ENCODE measurements at regions not wholly inside any gene's neighbourhood (a gene's known extent, or its start where the extent isn't known, plus 50 kb on each side); places are given as distances from the start of the nearest gene placed in this dataset.

DNA sequence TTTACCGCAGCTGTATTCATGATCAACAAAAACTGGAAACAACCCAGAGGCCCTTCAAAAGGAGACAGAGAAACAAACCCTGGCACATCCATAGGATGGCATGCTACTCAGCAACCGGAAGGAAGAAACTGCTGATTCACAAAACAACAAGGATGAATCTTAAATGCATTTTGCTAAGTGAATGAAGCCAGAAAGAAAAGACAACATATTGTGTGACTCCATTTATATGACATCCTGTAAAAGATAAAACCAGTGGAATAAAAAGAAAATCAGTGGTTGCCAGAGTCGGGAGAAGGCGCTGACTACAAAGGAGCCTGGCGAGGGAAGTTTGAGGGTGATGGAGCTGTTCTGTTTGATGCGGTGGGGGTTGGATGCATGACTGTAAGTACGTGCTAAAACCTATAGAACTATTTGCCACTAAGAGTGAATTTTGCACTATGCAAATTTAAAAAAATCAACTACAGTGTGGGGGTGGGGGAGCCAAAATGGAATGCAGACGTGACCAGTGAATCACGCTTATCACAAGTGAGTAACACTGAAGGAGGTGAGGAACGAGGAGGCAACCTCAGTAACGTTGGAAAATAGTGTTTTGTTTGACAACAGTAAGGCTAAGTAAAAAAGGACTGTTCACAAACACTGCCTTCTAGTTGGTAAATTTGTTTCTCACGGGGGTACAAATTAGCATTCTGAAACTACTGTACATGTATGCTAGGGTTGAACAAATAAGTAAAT is 108.9 kb downstream of the INHBB start:
- ATAC-seq (ENCODE audit: insufficient read depth, low read depth) (no peak), DNase-seq (no peak)
- H3K4me1 ChIP-seq (ENCODE audit: insufficient read depth, low read length) = no peaks in the 10 kb centered on the region
- H3K4me3 ChIP-seq (ENCODE audit: low read depth in 1 of 2, low read length in 2 of 2) = no peak overlapping the region
- no peaks in the 10 kb centered on the region for H4K20me1 ChIP-seq (ENCODE audit: insufficient read depth, low read length)
- no peak overlapping the region for H2AFZ ChIP-seq (ENCODE audit: low read depth, low read length)
- no peaks in the 10 kb centered on the region for H3K27me3 ChIP-seq (ENCODE audit: insufficient read depth, low read length, poor library complexity)
- H3K36me3 ChIP-seq (ENCODE audit: insufficient read depth, low read length) = no peaks in the 10 kb centered on the region
- H3K4me2 ChIP-seq (ENCODE audit: insufficient read depth, low read length) = no peak overlapping the region
- no peak overlapping the region for H3K27ac ChIP-seq (ENCODE audit: low read length)
- no peak overlapping the region for H3K9ac ChIP-seq (ENCODE audit: low read depth, low read length)
- H3K9me3 ChIP-seq (ENCODE audit: insufficient read depth, low read length, severe bottlenecking) = peaks cover 6% of the 10 kb centered on the region
- TF ChIP-seq, protein P1, sequence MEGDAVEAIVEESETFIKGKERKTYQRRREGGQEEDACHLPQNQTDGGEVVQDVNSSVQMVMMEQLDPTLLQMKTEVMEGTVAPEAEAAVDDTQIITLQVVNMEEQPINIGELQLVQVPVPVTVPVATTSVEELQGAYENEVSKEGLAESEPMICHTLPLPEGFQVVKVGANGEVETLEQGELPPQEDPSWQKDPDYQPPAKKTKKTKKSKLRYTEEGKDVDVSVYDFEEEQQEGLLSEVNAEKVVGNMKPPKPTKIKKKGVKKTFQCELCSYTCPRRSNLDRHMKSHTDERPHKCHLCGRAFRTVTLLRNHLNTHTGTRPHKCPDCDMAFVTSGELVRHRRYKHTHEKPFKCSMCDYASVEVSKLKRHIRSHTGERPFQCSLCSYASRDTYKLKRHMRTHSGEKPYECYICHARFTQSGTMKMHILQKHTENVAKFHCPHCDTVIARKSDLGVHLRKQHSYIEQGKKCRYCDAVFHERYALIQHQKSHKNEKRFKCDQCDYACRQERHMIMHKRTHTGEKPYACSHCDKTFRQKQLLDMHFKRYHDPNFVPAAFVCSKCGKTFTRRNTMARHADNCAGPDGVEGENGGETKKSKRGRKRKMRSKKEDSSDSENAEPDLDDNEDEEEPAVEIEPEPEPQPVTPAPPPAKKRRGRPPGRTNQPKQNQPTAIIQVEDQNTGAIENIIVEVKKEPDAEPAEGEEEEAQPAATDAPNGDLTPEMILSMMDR (IDR thresholded peaks at IDR 0.05; ENCODE audit: borderline replicate concordance, extremely low read depth, low read length, poor library complexity, severe bottlenecking) = no peak
- TF ChIP-seq EZH2 (IDR thresholded peaks at IDR 0.05; ENCODE audit: borderline replicate concordance, low read depth, low read length, severe bottlenecking) = no peak
- H3K79me2 ChIP-seq (ENCODE audit: insufficient read depth, low read length) = no peaks in the 10 kb centered on the region

- no peak overlapping the region for H3K27ac ChIP-seq (ENCODE audit: low read length)
- no peaks in the 10 kb centered on the region for H3K27me3 ChIP-seq (ENCODE audit: insufficient read depth, low read length, poor library complexity)
- H3K9ac ChIP-seq (ENCODE audit: low read depth, low read length) = no peak overlapping the region
- no peaks in the 10 kb centered on the region for H3K4me1 ChIP-seq (ENCODE audit: insufficient read depth, low read length)
- no peaks in the 10 kb centered on the region for H3K79me2 ChIP-seq (ENCODE audit: insufficient read depth, low read length)
- no peaks in the 10 kb centered on the region for H3K36me3 ChIP-seq (ENCODE audit: insufficient read depth, low read length)
- TF ChIP-seq, protein P1 (IDR thresholded peaks at IDR 0.05; ENCODE audit: borderline replicate concordance, extremely low read depth, low read length, poor library complexity, severe bottlenecking) = no peak
- TF ChIP-seq EZH2 (IDR thresholded peaks at IDR 0.05; ENCODE audit: borderline replicate concordance, low read depth, low read length, severe bottlenecking) = no peak
- no peaks in the 10 kb centered on the region for H4K20me1 ChIP-seq (ENCODE audit: insufficient read depth, low read length)
- no peak overlapping the region for H3K4me2 ChIP-seq (ENCODE audit: insufficient read depth, low read length)
- ATAC-seq (ENCODE audit: insufficient read depth, low read depth) (no peak), DNase-seq (no peak)
- no peak overlapping the region for H3K4me3 ChIP-seq (ENCODE audit: low read depth in 1 of 2, low read length in 2 of 2)
- H3K9me3 ChIP-seq (ENCODE audit: insufficient read depth, low read length, severe bottlenecking) = peaks cover 6% of the 10 kb centered on the region
- H2AFZ ChIP-seq (ENCODE audit: low read depth, low read length) = no peak overlapping the region
These were observed 109.5 kb downstream of the INHBB start for GRCh38 chr2:120455390-120455789.

GRCh38 chr2:120456867-120457266 is 110.9 kb downstream of the INHBB start:
- Histone ChIP-seq H3K4me2 (ENCODE audit: insufficient read depth, low read length) (no peak overlapping the region), H3K27me3 (ENCODE audit: insufficient read depth, low read length, poor library complexity) (no peaks in the 10 kb centered on the region), H2AFZ (ENCODE audit: low read depth, low read length) (no peak overlapping the region), H4K20me1 (ENCODE audit: insufficient read depth, low read length) (no peaks in the 10 kb centered on the region), H3K9ac (ENCODE audit: low read depth, low read length) (no peak overlapping the region), H3K27ac (ENCODE audit: low read length) (no peak overlapping the region), H3K36me3 (ENCODE audit: insufficient read depth, low read length) (no peaks in the 10 kb centered on the region), H3K4me1 (ENCODE audit: insufficient read depth, low read length) (no peaks in the 10 kb centered on the region), H3K9me3 (ENCODE audit: insufficient read depth, low read length, severe bottlenecking) (peaks cover 6% of the 10 kb centered on the region), H3K4me3 (ENCODE audit: low read depth in 1 of 2, low read length in 2 of 2) (no peak overlapping the region), H3K79me2 (ENCODE audit: insufficient read depth, low read length) (no peaks in the 10 kb centered on the region)
- no peak for ATAC-seq (ENCODE audit: insufficient read depth, low read depth)
- no peak for DNase-seq
- no peak for TF ChIP-seq EZH2 (IDR thresholded peaks at IDR 0.05; ENCODE audit: borderline replicate concordance, low read depth, low read length, severe bottlenecking)
- TF ChIP-seq, protein P1 (IDR thresholded peaks at IDR 0.05; ENCODE audit: borderline replicate concordance, extremely low read depth, low read length, poor library complexity, severe bottlenecking) = no peak
